OCI-LY3 (cell line): ENCODE measurements at regions not wholly inside any gene's neighbourhood (a gene's known extent, or its start where the extent isn't known, plus 50 kb on each side); places are given as distances from the start of the nearest gene placed in this dataset.

ENCODE experiments used
- H2AFZ ChIP-seq: fragments of 200-600, 300-600 bp; shearing (Covaris generic); 2 replicates; pipeline ENCODE4 v1.6.0; 2014; ENCODE audit warnings: antibody characterized with exemption, low read depth, low read length
- H3K27ac ChIP-seq: fragments of 200-600, 300-600 bp; sonication (generic); 2 replicates; pipeline ENCODE4 v1.5.1; 2014; ENCODE audit warnings: mild to moderate bottlenecking, low read length, moderate library complexity, mixed read lengths
- H3K27me3 ChIP-seq: fragments of 200-600, 300-600 bp; sonication (generic); 2 replicates; pipeline ENCODE4 v1.6.1; 2014; ENCODE audit warnings: low read depth, low read length, mixed read lengths
- H3K36me3 ChIP-seq: fragments of 200-600, 300-600 bp; sonication (generic); replicated peaks from 2 replicates; pipeline ENCODE3; 2014; ENCODE audit warnings: low read depth, low read length, mixed read lengths
- H3K4me1 ChIP-seq: fragments of 300-600, 200-600 bp; sonication (generic); 2 replicates; pipeline ENCODE4 v1.6.1; 2014; ENCODE audit warnings: low read length, mixed read lengths
- H3K4me2 ChIP-seq: fragments of 200-600, 300-600 bp; sonication (generic); 2 replicates; pipeline ENCODE4 v1.6.1; 2014; ENCODE audit warnings: low read length, mixed read lengths
- H3K4me3 ChIP-seq: fragments of 300-600, 200-600 bp; sonication (generic); 2 replicates; pipeline ENCODE4 v1.5.1; 2014; ENCODE audit warnings: antibody characterized with exemption, mild to moderate bottlenecking, low read length, moderate library complexity
- H3K79me2 ChIP-seq: fragments of 300-600, 200-600 bp; shearing (Covaris generic); 2 replicates; pipeline ENCODE4 v1.6.1; 2014; ENCODE audit warnings: mild to moderate bottlenecking, low read length, mixed read lengths
- H3K9ac ChIP-seq: fragments of 300-600, 200-600 bp; shearing (Covaris generic); 2 replicates; pipeline ENCODE4 v1.6.0; 2014; ENCODE audit warnings: mild to moderate bottlenecking, low read length, moderate library complexity
- H3K9me3 ChIP-seq: fragments of 200-600, 300-600 bp; shearing (Covaris generic); 2 replicates; pipeline ENCODE4 v1.6.1; 2014; ENCODE audit warnings: low read length, mixed read lengths; ENCODE audit not compliant: insufficient read depth
- H4K20me1 ChIP-seq: fragments of 200-600, 300-600 bp; sonication (generic); 2 replicates; pipeline ENCODE4 v1.6.1; 2016; ENCODE audit warnings: low read length, mixed read lengths; ENCODE audit not compliant: insufficient read depth
- CTCF ChIP-seq: fragments of 200-600, 300-600 bp; sonication (generic); IDR thresholded peaks from 2 replicates; pipeline ENCODE4 v1.5.1; 2014; ENCODE audit warnings: antibody characterized with exemption, low read length, low read depth
- EZH2phosphoT487 ChIP-seq: fragments of 200-600 bp; shearing (Covaris generic); IDR thresholded peaks from 2 replicates; pipeline ENCODE4 v1.6.1; 2018; ENCODE audit warnings: antibody characterized with exemption, mixed run types, low read depth

GRCh38 chr3:6770397-6770690 lies 90.6 kb upstream of the GRM7 start:
- Histone ChIP-seq H3K4me3 (no peak overlapping the region), H3K4me1 (peaks cover 11% of the 10 kb centered on the region), H3K27ac (no peak overlapping the region), H3K9me3 (no peaks in the 10 kb centered on the region), H3K27me3 (no peaks in the 10 kb centered on the region), H3K9ac (no peak overlapping the region), H3K4me2 (no peak overlapping the region), H2AFZ (no peak overlapping the region), H4K20me1 (no peaks in the 10 kb centered on the region), H3K36me3 (no peaks in the 10 kb centered on the region), H3K79me2 (no peaks in the 10 kb centered on the region)
- TF ChIP-seq EZH2phosphoT487: no peak
- no peak for TF ChIP-seq CTCF

GRCh38 chr3:6771171-6771570 lies 89.7 kb upstream of the GRM7 start:
- H3K4me1 ChIP-seq: peaks cover 11% of the 10 kb centered on the region
- no peak overlapping the region for H2AFZ ChIP-seq
- H3K27ac ChIP-seq: no peak overlapping the region
- H3K9ac ChIP-seq: no peak overlapping the region
- H3K4me2 ChIP-seq: no peak overlapping the region
- H3K4me3 ChIP-seq: no peak overlapping the region
- TF ChIP-seq CTCF (no peak), EZH2phosphoT487 (no peak)
- no peaks in the 10 kb centered on the region for H3K27me3 ChIP-seq
- H4K20me1 ChIP-seq: no peaks in the 10 kb centered on the region
- H3K36me3 ChIP-seq: no peaks in the 10 kb centered on the region
- no peaks in the 10 kb centered on the region for H3K9me3 ChIP-seq
- no peaks in the 10 kb centered on the region for H3K79me2 ChIP-seq

- no peak overlapping the region for H3K9ac ChIP-seq
- no peaks in the 10 kb centered on the region for H3K27me3 ChIP-seq
- H3K4me3 ChIP-seq: no peak overlapping the region
- no peaks in the 10 kb centered on the region for H4K20me1 ChIP-seq
- no peaks in the 10 kb centered on the region for H3K36me3 ChIP-seq
- no peaks in the 10 kb centered on the region for H3K9me3 ChIP-seq
- no peaks in the 10 kb centered on the region for H3K79me2 ChIP-seq
- no peak overlapping the region for H3K27ac ChIP-seq
- no peak overlapping the region for H3K4me2 ChIP-seq
- no peak overlapping the region for H2AFZ ChIP-seq
- TF ChIP-seq CTCF (no peak), EZH2phosphoT487 (no peak)
- peaks cover 11% of the 10 kb centered on the region for H3K4me1 ChIP-seq
Observed at GRCh38 chr3:6779140-6779539, 81.8 kb upstream of the GRM7 start.

- Histone ChIP-seq H3K4me1 (no peaks in the 10 kb centered on the region), H3K79me2 (no peaks in the 10 kb centered on the region), H3K9ac (no peak overlapping the region), H3K4me2 (no peak overlapping the region), H3K4me3 (no peak overlapping the region), H2AFZ (no peak overlapping the region), H4K20me1 (no peaks in the 10 kb centered on the region), H3K36me3 (no peaks in the 10 kb centered on the region), H3K27ac (no peak overlapping the region), H3K27me3 (no peaks in the 10 kb centered on the region), H3K9me3 (no peaks in the 10 kb centered on the region)
- TF ChIP-seq EZH2phosphoT487 (no peak), CTCF (no peak)
Observed at GRCh38 chr3:6781092-6781491, 79.8 kb upstream of the GRM7 start.
